Mucosa of rectum (tissue), 2 donors: ENCODE measurements at regions not wholly inside any gene's neighbourhood (a gene's known extent, or its start where the extent isn't known, plus 50 kb on each side); places are given as distances from the start of the nearest gene placed in this dataset.

Experiments
- H3K27ac ChIP-seq, 2 donors: one replicate each; pipeline ENCODE4 v1.7.0; 2013; ENCODE audit warnings: inconsistent platforms in 2 of 2, low read depth in 2 of 2, low read length in 2 of 2
- H3K27me3 ChIP-seq, 2 donors: one replicate each; pipeline ENCODE4 v1.7.0; 2013; ENCODE audit warnings: low read length in 2 of 2; ENCODE audit not compliant: control insufficient read depth in 2 of 2, insufficient read depth in 2 of 2
- H3K36me3 ChIP-seq, 2 donors: one replicate each; pipeline ENCODE4 v1.7.0; 2013; ENCODE audit warnings: low read length in 2 of 2; ENCODE audit not compliant: control insufficient read depth in 2 of 2, insufficient read depth in 2 of 2
- H3K4me1 ChIP-seq, 2 donors: one replicate each; pipeline ENCODE4 v1.7.0; 2013; ENCODE audit warnings: low read length in 2 of 2, mild to moderate bottlenecking in 1 of 2; ENCODE audit not compliant: control insufficient read depth in 2 of 2, insufficient read depth in 2 of 2
- H3K4me3 ChIP-seq, 2 donors: one replicate each; pipeline ENCODE4 v1.7.0; 2013; ENCODE audit warnings: low read length in 2 of 2
- H3K9ac ChIP-seq, 2 donors: one replicate each; pipeline ENCODE4 v1.7.0; 2013; ENCODE audit warnings: low read length in 2 of 2, low read depth in 1 of 2, mild to moderate bottlenecking in 1 of 2
- H3K9me3 ChIP-seq, 2 donors: one replicate each; pipeline ENCODE4 v1.7.0; 2013; ENCODE audit warnings: low read length in 2 of 2; ENCODE audit not compliant: control insufficient read depth in 2 of 2
- donor health status: healthy.
- donor health status: Normal muscosa, but diverticular disease.

DNA sequence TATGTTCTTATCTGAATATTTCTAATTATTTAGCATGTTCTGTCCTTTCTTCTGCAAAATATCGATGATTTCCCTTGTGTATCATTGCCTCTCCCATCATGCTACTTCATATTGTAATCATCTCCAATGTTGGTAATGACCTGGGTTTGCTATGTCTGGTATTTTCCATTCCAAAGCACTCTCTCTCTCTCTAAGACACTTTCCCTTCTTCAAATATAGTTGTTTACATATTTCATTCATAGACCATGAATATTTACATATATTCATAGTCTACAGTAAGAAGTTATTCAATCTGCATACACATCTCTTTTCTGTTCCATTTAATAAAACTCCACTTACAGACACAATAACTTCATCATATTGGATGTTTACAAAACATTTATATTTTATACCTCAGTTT, 1516.5 kb upstream of the FLRT2 start:
- Histone ChIP-seq H3K36me3 (no peaks in the 10 kb centered on the region), H3K27ac (no peak overlapping the region), H3K27me3 (no peaks in the 10 kb centered on the region), H3K4me1 (no peaks in the 10 kb centered on the region), H3K9ac (no peak overlapping the region), H3K9me3 (no peaks in the 10 kb centered on the region), H3K4me3 (no peak overlapping the region)

- H3K27ac ChIP-seq, result no peak overlapping the region
- peaks cover 0 to 2% of the 10 kb centered on the region in 2 donors for H3K9me3 ChIP-seq
- H3K27me3 ChIP-seq, result no peaks in the 10 kb centered on the region
Observed at GRCh38 chr14:84017495-84017894, 1512.4 kb upstream of the FLRT2 start.

DNA sequence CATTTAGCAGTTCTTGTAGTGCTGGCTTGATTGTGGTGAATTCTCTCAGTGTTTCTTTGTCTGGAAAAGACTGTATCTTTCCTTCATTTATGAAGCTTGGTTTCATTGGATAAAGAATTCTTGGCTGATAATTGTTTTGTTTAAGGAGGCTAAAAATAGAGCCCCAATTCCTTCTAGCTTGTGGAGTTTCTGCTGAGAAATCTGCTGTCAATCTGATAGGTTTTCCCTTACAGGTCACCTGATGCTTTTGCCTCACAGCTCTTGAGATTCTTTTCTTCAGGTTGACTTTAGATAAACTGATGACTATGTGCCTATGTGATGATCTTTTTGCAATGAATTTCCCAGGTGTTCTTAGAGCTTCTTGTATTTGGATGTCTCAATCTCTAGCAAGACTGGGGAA, 1508.5 kb upstream of the FLRT2 start:
- Histone ChIP-seq H3K27ac (no peak overlapping the region), H3K4me3 (no peak overlapping the region), H3K9me3 (peaks cover 2 to 6% of the 10 kb centered on the region in 2 donors), H3K36me3 (no peaks in the 10 kb centered on the region), H3K4me1 (no peaks in the 10 kb centered on the region), H3K9ac (no peak overlapping the region), H3K27me3 (no peaks in the 10 kb centered on the region)

More at GRCh38 chr14:84017495-84017894, 1512.4 kb upstream of the FLRT2 start:
- no peaks in the 10 kb centered on the region for H3K4me1 ChIP-seq
- no peak overlapping the region for H3K9ac ChIP-seq
- H3K36me3 ChIP-seq, result no peaks in the 10 kb centered on the region
- no peak overlapping the region for H3K4me3 ChIP-seq

DNA sequence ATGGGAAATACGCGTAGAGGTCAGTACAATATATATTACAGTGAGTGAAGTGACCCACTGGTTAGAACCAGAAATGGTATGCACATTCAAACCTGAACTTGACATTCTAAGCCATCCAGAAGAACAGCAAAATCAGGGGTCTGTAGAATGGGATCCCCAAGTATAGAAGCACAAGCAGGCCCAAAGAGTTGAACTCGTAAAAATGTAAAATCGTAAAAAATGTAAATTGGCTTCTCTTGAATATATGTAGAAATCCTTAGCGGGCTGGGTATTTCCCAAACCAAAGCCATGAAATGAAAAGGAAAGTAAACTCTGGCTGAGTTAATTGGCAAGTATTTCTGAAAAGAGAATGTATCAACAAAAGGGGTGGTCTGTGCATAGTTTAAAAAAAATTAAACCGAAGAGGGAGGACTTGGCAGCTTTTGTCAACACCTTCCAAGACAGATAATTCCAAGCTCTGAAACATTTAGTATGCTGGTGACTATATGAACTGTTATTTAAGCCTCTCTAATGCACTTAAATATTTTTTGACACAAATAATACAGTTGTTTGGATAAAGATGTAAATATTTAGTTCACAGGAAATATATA, 1505.6 kb upstream of the FLRT2 start:
- H3K9ac ChIP-seq, result no peak overlapping the region
- peaks cover 2 to 6% of the 10 kb centered on the region in 2 donors for H3K9me3 ChIP-seq
- H3K4me3 ChIP-seq, result no peak overlapping the region
- no peaks in the 10 kb centered on the region for H3K36me3 ChIP-seq
- no peak overlapping the region for H3K27ac ChIP-seq
- no peaks in the 10 kb centered on the region for H3K4me1 ChIP-seq
- H3K27me3 ChIP-seq, result no peaks in the 10 kb centered on the region

GRCh38 chr14:84025106-84026012, 1504.6 kb upstream of the FLRT2 start:
- H3K4me1 ChIP-seq, result no peaks in the 10 kb centered on the region
- no peaks in the 10 kb centered on the region for H3K36me3 ChIP-seq
- peaks cover 2 to 9% of the 10 kb centered on the region in 2 donors for H3K9me3 ChIP-seq
- no peak overlapping the region for H3K9ac ChIP-seq
- H3K27ac ChIP-seq, result no peak overlapping the region
- H3K4me3 ChIP-seq, result no peak overlapping the region
- no peaks in the 10 kb centered on the region for H3K27me3 ChIP-seq

DNA sequence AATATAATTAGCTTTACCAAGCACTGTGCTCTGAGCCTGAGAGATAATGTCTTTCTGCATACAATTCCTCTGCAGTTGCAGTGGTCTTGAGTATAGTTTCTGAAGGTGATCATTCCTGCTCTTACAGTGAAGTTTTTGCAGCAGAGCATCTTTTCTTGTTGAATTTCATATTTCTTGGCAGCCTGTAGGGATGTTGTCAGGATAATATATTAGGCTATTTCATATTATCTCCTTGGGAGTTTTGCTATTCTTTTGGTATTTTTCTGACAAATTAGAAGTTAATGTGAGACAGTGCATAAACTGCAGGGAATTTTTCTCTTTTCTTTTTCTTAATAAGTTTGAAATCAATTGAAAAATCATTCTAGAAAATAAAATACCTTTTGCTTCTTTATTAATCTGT, 1502.6 kb upstream of the FLRT2 start:
- Histone ChIP-seq H3K9me3 (peaks cover 0 to 9% of the 10 kb centered on the region in 2 donors), H3K4me1 (no peaks in the 10 kb centered on the region), H3K9ac (no peak overlapping the region), H3K36me3 (no peaks in the 10 kb centered on the region), H3K27ac (no peak overlapping the region), H3K4me3 (no peak overlapping the region), H3K27me3 (no peaks in the 10 kb centered on the region)

GRCh38 chr14:84028080-84028604, 1501.8 kb upstream of the FLRT2 start:
- no peaks in the 10 kb centered on the region for H3K36me3 ChIP-seq
- H3K27me3 ChIP-seq, result no peaks in the 10 kb centered on the region
- H3K4me3 ChIP-seq, result no peak overlapping the region
- peaks cover 0 to 9% of the 10 kb centered on the region in 2 donors for H3K9me3 ChIP-seq
- no peak overlapping the region for H3K9ac ChIP-seq
- H3K27ac ChIP-seq, result no peak overlapping the region
- no peaks in the 10 kb centered on the region for H3K4me1 ChIP-seq

DNA sequence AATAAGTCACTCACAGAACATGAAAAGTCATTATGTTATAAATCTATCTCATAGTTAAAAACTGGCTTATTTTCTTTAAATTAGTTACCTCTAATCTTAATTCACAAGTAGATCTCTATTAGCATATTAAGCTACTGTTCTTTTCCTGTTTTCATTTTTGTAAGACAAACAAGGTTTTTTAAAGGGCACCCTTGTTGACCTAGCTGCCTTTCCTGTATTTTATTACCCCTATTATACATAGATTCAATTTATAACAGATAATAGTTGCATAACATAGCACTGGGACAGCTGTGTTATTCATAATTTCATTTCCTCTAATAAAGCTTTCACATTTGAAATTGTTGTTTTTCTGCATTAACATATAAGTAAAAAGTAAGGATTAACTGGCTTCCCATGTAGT, 1500.7 kb upstream of the FLRT2 start:
- Histone ChIP-seq H3K27me3 (no peaks in the 10 kb centered on the region), H3K36me3 (no peaks in the 10 kb centered on the region), H3K9me3 (peaks cover 0 to 10% of the 10 kb centered on the region in 2 donors), H3K9ac (no peak overlapping the region), H3K4me1 (no peaks in the 10 kb centered on the region), H3K4me3 (no peak overlapping the region), H3K27ac (no peak overlapping the region)

GRCh38 chr14:84029720-84030119, 1500.2 kb upstream of the FLRT2 start:
- H3K4me3 ChIP-seq, result no peak overlapping the region
- H3K27ac ChIP-seq, result no peak overlapping the region
- H3K9me3 ChIP-seq, result peaks cover 0 to 10% of the 10 kb centered on the region in 2 donors
- H3K27me3 ChIP-seq, result no peaks in the 10 kb centered on the region
- no peaks in the 10 kb centered on the region for H3K4me1 ChIP-seq
- no peak overlapping the region for H3K9ac ChIP-seq
- H3K36me3 ChIP-seq, result no peaks in the 10 kb centered on the region

GRCh38 chr14:84036840-84037239, 1493.1 kb upstream of the FLRT2 start:
- no peak overlapping the region for H3K9ac ChIP-seq
- H3K9me3 ChIP-seq, result peaks cover 0 to 1% of the 10 kb centered on the region in 2 donors
- H3K4me3 ChIP-seq, result no peak overlapping the region
- H3K27ac ChIP-seq, result no peak overlapping the region
- H3K4me1 ChIP-seq, result no peaks in the 10 kb centered on the region
- no peaks in the 10 kb centered on the region for H3K27me3 ChIP-seq
- H3K36me3 ChIP-seq, result no peaks in the 10 kb centered on the region
